Skeletal muscle satellite cell (primary cell): ENCODE measurements at regions not wholly inside any gene's neighbourhood (a gene's known extent, or its start where the extent isn't known, plus 50 kb on each side); places are given as distances from the start of the nearest gene placed in this dataset.

Experiments used
- H3K27me3 ChIP-seq: 2 replicates; pipeline ENCODE4 v1.7.0; 2013; ENCODE audit warnings: low read length; ENCODE audit not compliant: control insufficient read depth, insufficient read depth
- H3K36me3 ChIP-seq: 2 replicates; pipeline ENCODE4 v1.7.0; 2013; ENCODE audit warnings: mild to moderate bottlenecking, control low read depth, low read length; ENCODE audit not compliant: insufficient read depth
- H3K4me1 ChIP-seq: 2 replicates; pipeline ENCODE4 v1.7.0; 2013; ENCODE audit warnings: low read length; ENCODE audit not compliant: control insufficient read depth, insufficient read depth
- H3K4me2 ChIP-seq: 2 replicates; pipeline ENCODE4 v1.7.0; 2013; ENCODE audit warnings: mild to moderate bottlenecking, low read length
- H3K4me3 ChIP-seq: 2 replicates; pipeline ENCODE4 v1.7.0; 2013; ENCODE audit warnings: low read length
- H3K9ac ChIP-seq: 2 replicates; pipeline ENCODE4 v1.7.0; 2013; ENCODE audit warnings: mild to moderate bottlenecking, low read depth, low read length, moderate library complexity
- H3K9me3 ChIP-seq: replicated peaks from 2 replicates; pipeline ENCODE4 v1.7.0; 2013; ENCODE audit warnings: mild to moderate bottlenecking, control low read depth, low read length

GRCh38 chr6:1257778-1258177, 54.1 kb upstream of the FOXQ1 start:
- Histone ChIP-seq H3K36me3 (no peaks in the 10 kb centered on the region), H3K4me1 (no peaks in the 10 kb centered on the region), H3K9ac (no peak overlapping the region), H3K9me3 (no peaks in the 10 kb centered on the region), H3K27me3 (no peaks in the 10 kb centered on the region), H3K4me3 (no peak overlapping the region), H3K4me2 (no peak overlapping the region)

DNA sequence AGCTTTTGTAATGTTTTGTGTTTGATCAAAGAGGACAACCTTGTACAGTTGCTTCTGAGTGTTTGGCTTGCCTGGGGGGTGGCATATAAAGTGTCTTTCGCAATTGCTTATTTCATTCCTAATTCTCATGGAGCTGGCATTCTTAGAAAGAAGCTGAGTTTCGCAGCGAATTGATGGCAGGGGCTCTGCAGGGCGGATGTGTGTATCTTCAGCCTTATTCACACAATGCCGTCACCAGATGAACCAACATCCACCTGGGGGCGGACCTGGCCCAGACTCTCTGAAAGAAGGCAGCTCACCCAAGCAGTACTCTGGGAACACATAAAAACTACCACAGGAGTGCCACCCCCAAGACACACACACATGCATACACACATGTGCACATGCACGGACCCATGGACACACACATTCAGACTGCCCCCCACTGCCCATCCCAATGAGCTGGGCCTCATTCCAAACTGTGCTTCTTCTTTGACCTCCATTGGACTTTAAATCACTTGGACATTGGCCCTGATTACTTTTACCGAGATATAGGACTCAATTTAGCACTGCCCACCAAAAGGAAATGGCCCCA, 55.4 kb upstream of the FOXQ1 start:
- Histone ChIP-seq H3K4me2 (no peak overlapping the region), H3K4me1 (no peaks in the 10 kb centered on the region), H3K4me3 (no peak overlapping the region), H3K9ac (no peak overlapping the region), H3K9me3 (no peaks in the 10 kb centered on the region), H3K36me3 (no peaks in the 10 kb centered on the region), H3K27me3 (no peaks in the 10 kb centered on the region)

- H3K4me1 ChIP-seq: no peaks in the 10 kb centered on the region
- no peak overlapping the region for H3K9ac ChIP-seq
- no peak overlapping the region for H3K4me2 ChIP-seq
- no peaks in the 10 kb centered on the region for H3K27me3 ChIP-seq
- H3K9me3 ChIP-seq: no peaks in the 10 kb centered on the region
- H3K4me3 ChIP-seq: no peak overlapping the region
- H3K36me3 ChIP-seq: no peaks in the 10 kb centered on the region
Observed at GRCh38 chr6:1255636-1256365, 56.1 kb upstream of the FOXQ1 start.

GRCh38 chr6:1254326-1254725, 57.6 kb upstream of the FOXQ1 start:
- no peaks in the 10 kb centered on the region for H3K36me3 ChIP-seq
- H3K4me3 ChIP-seq: no peak overlapping the region
- no peaks in the 10 kb centered on the region for H3K9me3 ChIP-seq
- H3K9ac ChIP-seq: no peak overlapping the region
- H3K4me1 ChIP-seq: no peaks in the 10 kb centered on the region
- H3K27me3 ChIP-seq: no peaks in the 10 kb centered on the region
- no peak overlapping the region for H3K4me2 ChIP-seq

DNA sequence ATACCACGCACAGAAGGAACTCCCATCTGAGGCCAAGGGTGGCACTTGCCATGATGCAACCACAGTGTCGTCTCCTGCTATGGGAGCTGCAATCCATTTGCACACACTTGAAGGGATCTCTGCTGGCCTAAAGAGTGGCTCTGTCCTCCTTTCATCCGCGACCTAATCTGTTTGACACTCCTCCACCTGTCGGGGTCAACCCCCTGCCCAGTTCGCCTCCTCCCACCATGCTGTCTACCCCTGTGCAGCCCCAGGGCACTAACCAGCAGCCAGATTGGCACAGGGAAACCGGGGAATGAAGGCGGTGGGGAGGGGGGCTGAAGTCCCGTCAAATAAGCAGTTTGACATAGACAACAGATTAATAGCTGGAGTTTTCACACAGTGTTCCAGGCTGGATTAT, 58.1 kb upstream of the FOXQ1 start:
- Histone ChIP-seq H3K36me3 (no peaks in the 10 kb centered on the region), H3K9ac (no peak overlapping the region), H3K27me3 (no peaks in the 10 kb centered on the region), H3K4me3 (no peak overlapping the region), H3K4me2 (no peak overlapping the region), H3K4me1 (no peaks in the 10 kb centered on the region), H3K9me3 (no peaks in the 10 kb centered on the region)

DNA sequence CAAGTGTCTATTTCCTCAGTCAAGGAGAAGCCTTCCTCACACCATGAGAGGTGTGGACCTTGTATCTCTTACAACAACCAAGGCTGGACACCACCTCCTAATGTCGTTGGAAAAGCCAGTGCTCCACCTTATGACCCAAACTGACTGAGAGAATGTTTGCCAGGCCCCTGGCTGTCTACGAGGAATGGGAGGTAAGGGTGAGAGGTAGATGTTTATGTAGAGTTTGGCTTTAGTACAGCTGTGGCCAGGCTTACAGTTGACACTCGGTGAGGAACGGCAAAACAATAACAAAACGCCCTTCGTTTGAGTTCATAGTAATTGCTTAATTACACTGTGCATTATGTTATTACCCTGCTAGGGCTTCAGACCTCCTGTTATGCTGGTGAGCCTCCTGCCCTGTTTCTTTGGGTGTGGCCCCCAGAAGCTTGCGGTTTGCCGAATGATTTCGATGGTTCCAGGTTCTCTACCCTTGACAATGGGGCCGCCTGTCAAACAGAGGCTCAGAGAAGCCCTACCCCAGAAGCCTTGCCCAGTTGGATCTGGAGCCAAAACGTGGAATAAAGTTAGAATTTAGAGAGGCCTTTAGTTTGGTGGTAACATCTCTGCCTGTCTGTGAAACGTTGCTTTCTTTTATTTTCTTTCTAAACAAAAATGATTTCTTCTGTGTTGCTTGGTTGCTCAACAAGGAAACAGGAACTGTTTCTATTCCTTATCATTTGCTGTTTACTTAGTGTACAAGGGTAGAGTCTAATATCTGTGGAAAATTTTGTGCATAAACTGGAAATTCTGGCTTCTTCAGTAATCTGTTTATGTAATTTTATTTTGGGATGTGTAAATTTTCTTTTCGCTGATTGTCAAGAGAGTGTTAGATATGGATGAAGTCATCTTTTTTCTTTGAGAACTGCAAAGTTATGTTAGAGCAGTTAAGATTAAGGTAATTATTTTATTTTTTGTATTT, 60.4 kb upstream of the FOXQ1 start:
- Histone ChIP-seq H3K9ac (no peak overlapping the region), H3K4me2 (no peak overlapping the region), H3K4me3 (no peak overlapping the region), H3K27me3 (no peaks in the 10 kb centered on the region), H3K4me1 (no peaks in the 10 kb centered on the region), H3K9me3 (no peaks in the 10 kb centered on the region), H3K36me3 (no peaks in the 10 kb centered on the region)

DNA sequence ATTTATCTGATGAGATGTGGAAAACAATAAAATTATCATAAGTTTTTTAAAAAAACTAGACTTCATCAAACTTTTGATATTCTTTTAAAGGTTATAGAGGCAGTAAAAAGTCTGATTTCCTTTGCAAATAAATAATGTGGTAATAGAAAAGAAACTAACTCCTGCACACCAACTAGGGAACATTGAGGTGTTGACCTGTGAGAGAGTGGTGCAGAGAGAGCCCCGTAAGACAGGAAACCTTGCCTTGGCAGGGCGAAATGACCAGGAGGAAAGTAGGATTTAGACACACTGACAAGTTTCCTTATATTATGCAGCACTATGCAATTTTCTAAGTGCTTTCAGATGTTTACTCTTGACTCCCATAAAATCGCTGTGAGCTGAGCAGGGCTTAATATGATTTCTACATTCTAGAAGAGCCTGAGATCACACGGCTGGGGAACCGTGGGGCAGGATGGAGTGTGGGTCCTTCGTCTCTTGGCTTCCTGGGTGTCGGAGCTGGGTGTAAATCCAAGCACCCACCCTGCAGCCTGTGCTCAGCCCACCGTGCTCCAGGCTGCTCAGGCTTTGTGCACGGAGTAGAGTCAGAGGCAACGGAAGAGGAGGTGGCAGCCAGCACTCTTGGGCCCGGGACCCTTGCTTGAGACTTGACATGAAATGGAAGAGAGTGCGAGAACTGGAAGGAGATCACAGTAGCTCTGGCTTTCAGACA, 61.3 kb upstream of the FOXQ1 start:
- H3K4me2 ChIP-seq: no peak overlapping the region
- no peak overlapping the region for H3K4me3 ChIP-seq
- no peak overlapping the region for H3K9ac ChIP-seq
- no peaks in the 10 kb centered on the region for H3K9me3 ChIP-seq
- H3K36me3 ChIP-seq: no peaks in the 10 kb centered on the region
- H3K27me3 ChIP-seq: no peaks in the 10 kb centered on the region
- no peaks in the 10 kb centered on the region for H3K4me1 ChIP-seq

DNA sequence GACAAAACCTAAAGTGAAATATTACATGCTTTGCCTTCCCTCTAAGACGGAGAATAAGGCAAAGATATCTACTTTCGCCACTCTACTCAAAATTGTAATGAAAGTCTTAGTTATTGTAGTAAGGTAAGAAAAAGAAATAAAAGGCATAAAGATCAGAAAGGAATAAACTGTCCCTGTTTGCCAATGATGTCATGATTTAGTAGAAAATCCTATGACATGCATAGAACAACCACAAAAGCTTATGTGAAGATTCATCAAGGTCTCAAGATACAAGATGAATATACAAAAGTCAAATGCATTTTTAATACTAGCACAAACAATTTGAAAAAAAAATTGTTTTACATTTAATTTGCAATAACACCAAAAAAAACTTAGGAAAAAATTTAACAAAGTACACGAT, 64.0 kb upstream of the FOXQ1 start:
- H3K4me1 ChIP-seq: peaks cover 4% of the 10 kb centered on the region
- no peaks in the 10 kb centered on the region for H3K27me3 ChIP-seq
- no peaks in the 10 kb centered on the region for H3K36me3 ChIP-seq
- no peaks in the 10 kb centered on the region for H3K9me3 ChIP-seq
- no peak overlapping the region for H3K9ac ChIP-seq
- no peak overlapping the region for H3K4me2 ChIP-seq
- no peak overlapping the region for H3K4me3 ChIP-seq

DNA sequence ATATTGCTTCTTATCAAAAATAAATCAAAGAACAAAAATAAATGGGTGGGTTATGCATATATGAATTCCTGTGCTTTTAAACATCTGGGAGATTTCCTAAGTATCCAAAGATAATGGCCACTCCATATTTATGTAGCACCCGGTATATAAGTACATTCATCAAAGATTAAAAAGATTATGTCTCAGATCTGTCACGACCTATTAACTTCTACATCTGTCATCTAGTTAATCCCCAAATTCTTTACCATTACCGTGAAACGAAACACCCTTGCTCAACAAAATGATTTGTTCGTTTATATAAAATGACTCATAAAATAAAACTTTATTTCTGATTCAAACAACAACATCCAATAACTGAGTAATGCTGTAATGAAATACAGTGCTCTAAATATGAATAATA, 64.8 kb upstream of the FOXQ1 start:
- H3K4me1 ChIP-seq: peaks cover 4% of the 10 kb centered on the region
- H3K27me3 ChIP-seq: no peaks in the 10 kb centered on the region
- no peaks in the 10 kb centered on the region for H3K36me3 ChIP-seq
- no peak overlapping the region for H3K4me2 ChIP-seq
- H3K9ac ChIP-seq: no peak overlapping the region
- no peaks in the 10 kb centered on the region for H3K9me3 ChIP-seq
- no peak overlapping the region for H3K4me3 ChIP-seq

- no peak overlapping the region for H3K4me3 ChIP-seq
- H3K36me3 ChIP-seq: no peaks in the 10 kb centered on the region
- H3K4me2 ChIP-seq: peak overlapping the region; percentile 8
- H3K27me3 ChIP-seq: no peaks in the 10 kb centered on the region
- H3K4me1 ChIP-seq: peaks cover 7% of the 10 kb centered on the region
- peak overlapping the region; percentile 55 for H3K9ac ChIP-seq
- H3K9me3 ChIP-seq: no peaks in the 10 kb centered on the region
Observed at GRCh38 chr6:1244941-1245340, 67.0 kb upstream of the FOXQ1 start.

DNA sequence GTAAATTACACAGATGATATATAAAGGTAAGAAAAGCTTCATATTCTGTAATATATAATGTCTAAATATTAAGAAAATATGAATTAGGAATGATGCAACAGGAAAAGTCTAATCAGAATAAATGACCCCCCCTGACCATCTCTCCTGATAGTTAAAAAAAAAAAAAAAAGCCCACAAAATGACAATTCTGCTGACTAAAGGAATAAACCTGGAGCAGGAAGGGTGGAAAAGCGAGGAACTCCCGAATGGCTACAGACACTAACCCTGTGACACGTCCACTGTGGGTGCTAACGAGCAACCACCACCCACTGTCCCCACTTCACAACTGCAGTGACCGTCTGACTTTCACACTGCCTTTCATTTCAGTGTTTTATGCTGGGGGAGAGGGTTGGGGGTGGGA, 67.6 kb upstream of the FOXQ1 start:
- Histone ChIP-seq H3K4me1 (peaks cover 7% of the 10 kb centered on the region), H3K36me3 (no peaks in the 10 kb centered on the region), H3K4me3 (no peak overlapping the region), H3K27me3 (no peaks in the 10 kb centered on the region), H3K4me2 (no peak overlapping the region), H3K9me3 (no peaks in the 10 kb centered on the region), H3K9ac (peak overlapping the region; percentile 55)
